H1 (cell line): ENCODE measurements at regions not wholly inside any gene's neighbourhood (a gene's known extent, or its start where the extent isn't known, plus 50 kb on each side); places are given as distances from the start of the nearest gene placed in this dataset.

Experiments
- TAF7 ChIP-seq: optimal IDR thresholded peaks from 2 replicates; pipeline ENCODE3; 2011; ENCODE audit warnings: low read depth, mild to moderate bottlenecking, inconsistent platforms, low read length, moderate library complexity, borderline replicate concordance

- TF ChIP-seq TAF7: no peak
Observed at GRCh38 chr5:116650964-116651363, 76.3 kb upstream of the SEMA6A start (continued).
